ENCODE measurements at regions not wholly inside any gene's neighbourhood (a gene's known extent, or its start where the extent isn't known, plus 50 kb on each side); places are given as distances from the start of the nearest gene placed in this dataset.

- Histone ChIP-seq H3K4me1 (ENCODE audit: control insufficient read depth in 2 of 2, insufficient read depth in 2 of 2, low read length in 2 of 2) (no peaks in the 10 kb centered on the region), H3K4me3 (ENCODE audit: low read length in 2 of 2) (no peak overlapping the region), H3K27me3 (ENCODE audit: control insufficient read depth in 2 of 2, insufficient read depth in 2 of 2, low read length in 2 of 2) (no peaks in the 10 kb centered on the region), H3K36me3 (ENCODE audit: control insufficient read depth in 2 of 2, insufficient read depth in 2 of 2, low read length in 2 of 2) (no peaks in the 10 kb centered on the region), H3K27ac (ENCODE audit: low read depth in 2 of 2, low read length in 2 of 2) (no peak overlapping the region), H3K9me3 (ENCODE audit: control insufficient read depth in 2 of 2, low read length in 2 of 2) (no peaks in the 10 kb centered on the region), H3K9ac (ENCODE audit: low read depth in 1 of 2, low read length in 2 of 2) (no peak overlapping the region)
These were observed 161.2 kb upstream of the NUDT6 start for GRCh38 chr4:123083646-123084045.

DNA sequence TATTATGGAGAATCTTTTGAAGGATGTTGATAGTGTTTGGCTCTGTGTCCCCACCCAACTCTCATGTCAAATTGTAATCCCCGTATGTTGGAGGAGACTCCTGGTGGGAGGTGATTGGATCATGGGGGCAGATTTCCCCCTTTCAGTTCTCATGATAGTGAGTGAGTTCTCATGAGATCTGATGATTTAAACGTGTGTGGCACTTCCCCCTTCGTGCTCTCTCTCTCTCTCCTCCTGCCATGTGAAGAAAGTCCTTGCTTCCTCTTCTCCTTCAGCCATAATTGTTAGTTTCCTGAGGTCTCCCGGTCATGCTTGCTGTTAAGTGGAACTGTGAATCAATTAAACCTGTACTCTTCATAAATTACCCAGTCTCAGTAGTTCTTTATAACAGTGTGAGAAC is 166.1 kb upstream of the NUDT6 start:
- Histone ChIP-seq H3K9me3 (ENCODE audit: control insufficient read depth in 2 of 2, low read length in 2 of 2) (no peaks in the 10 kb centered on the region), H3K27me3 (ENCODE audit: control insufficient read depth in 2 of 2, insufficient read depth in 2 of 2, low read length in 2 of 2) (no peaks in the 10 kb centered on the region), H3K4me1 (ENCODE audit: control insufficient read depth in 2 of 2, insufficient read depth in 2 of 2, low read length in 2 of 2) (no peaks in the 10 kb centered on the region), H3K9ac (ENCODE audit: low read depth in 1 of 2, low read length in 2 of 2) (no peak overlapping the region), H3K36me3 (ENCODE audit: control insufficient read depth in 2 of 2, insufficient read depth in 2 of 2, low read length in 2 of 2) (peaks cover 4 to 5% of the 10 kb centered on the region in 2 donors), H3K27ac (ENCODE audit: low read depth in 2 of 2, low read length in 2 of 2) (no peak overlapping the region), H3K4me3 (ENCODE audit: low read length in 2 of 2) (no peak overlapping the region)

GRCh38 chr4:123090886-123091285 is 168.5 kb upstream of the NUDT6 start:
- Histone ChIP-seq H3K9ac (ENCODE audit: low read depth in 1 of 2, low read length in 2 of 2) (no peak overlapping the region), H3K36me3 (ENCODE audit: control insufficient read depth in 2 of 2, insufficient read depth in 2 of 2, low read length in 2 of 2) (peaks cover 4 to 5% of the 10 kb centered on the region in 2 donors), H3K27me3 (ENCODE audit: control insufficient read depth in 2 of 2, insufficient read depth in 2 of 2, low read length in 2 of 2) (no peaks in the 10 kb centered on the region), H3K4me1 (ENCODE audit: control insufficient read depth in 2 of 2, insufficient read depth in 2 of 2, low read length in 2 of 2) (no peaks in the 10 kb centered on the region), H3K9me3 (ENCODE audit: control insufficient read depth in 2 of 2, low read length in 2 of 2) (no peaks in the 10 kb centered on the region), H3K4me3 (ENCODE audit: low read length in 2 of 2) (no peak overlapping the region), H3K27ac (ENCODE audit: low read depth in 2 of 2, low read length in 2 of 2) (no peak overlapping the region)

DNA sequence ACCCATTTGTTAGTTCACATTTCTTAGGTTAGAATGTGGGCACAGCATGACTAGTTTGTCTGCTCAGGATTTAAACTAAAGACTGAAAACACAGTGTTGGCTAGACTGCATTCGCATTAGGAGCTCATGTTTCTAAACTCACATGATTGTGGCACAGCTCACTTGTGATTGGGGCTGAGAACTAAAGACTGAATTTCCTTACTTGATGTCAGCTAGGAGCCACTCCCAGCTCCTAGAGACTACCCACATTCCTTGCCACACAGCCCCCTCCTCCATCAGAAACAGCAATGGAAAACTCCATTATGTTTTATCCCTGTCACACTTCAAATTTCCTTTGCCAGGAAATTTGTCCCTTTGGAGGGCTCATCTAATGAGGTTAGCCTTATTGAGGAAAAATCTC is 170.2 kb upstream of the NUDT6 start:
- Histone ChIP-seq H3K36me3 (ENCODE audit: control insufficient read depth in 2 of 2, insufficient read depth in 2 of 2, low read length in 2 of 2) (peaks cover 4 to 5% of the 10 kb centered on the region in 2 donors), H3K27me3 (ENCODE audit: control insufficient read depth in 2 of 2, insufficient read depth in 2 of 2, low read length in 2 of 2) (no peaks in the 10 kb centered on the region), H3K27ac (ENCODE audit: low read depth in 2 of 2, low read length in 2 of 2) (no peak overlapping the region), H3K4me1 (ENCODE audit: control insufficient read depth in 2 of 2, insufficient read depth in 2 of 2, low read length in 2 of 2) (no peaks in the 10 kb centered on the region), H3K9me3 (ENCODE audit: control insufficient read depth in 2 of 2, low read length in 2 of 2) (no peaks in the 10 kb centered on the region), H3K4me3 (ENCODE audit: low read length in 2 of 2) (no peak overlapping the region), H3K9ac (ENCODE audit: low read depth in 1 of 2, low read length in 2 of 2) (no peak overlapping the region)

GRCh38 chr4:123093236-123093635 is 170.8 kb upstream of the NUDT6 start:
- H3K9me3 ChIP-seq (ENCODE audit: control insufficient read depth in 2 of 2, low read length in 2 of 2) = no peaks in the 10 kb centered on the region
- no peaks in the 10 kb centered on the region for H3K27me3 ChIP-seq (ENCODE audit: control insufficient read depth in 2 of 2, insufficient read depth in 2 of 2, low read length in 2 of 2)
- no peak overlapping the region for H3K9ac ChIP-seq (ENCODE audit: low read depth in 1 of 2, low read length in 2 of 2)
- H3K27ac ChIP-seq (ENCODE audit: low read depth in 2 of 2, low read length in 2 of 2) = no peak overlapping the region
- no peak overlapping the region for H3K4me3 ChIP-seq (ENCODE audit: low read length in 2 of 2)
- H3K36me3 ChIP-seq (ENCODE audit: control insufficient read depth in 2 of 2, insufficient read depth in 2 of 2, low read length in 2 of 2) = peaks cover 4 to 5% of the 10 kb centered on the region in 2 donors
- H3K4me1 ChIP-seq (ENCODE audit: control insufficient read depth in 2 of 2, insufficient read depth in 2 of 2, low read length in 2 of 2) = no peaks in the 10 kb centered on the region

GRCh38 chr4:123096038-123096437 is 173.6 kb upstream of the NUDT6 start:
- Histone ChIP-seq H3K4me3 (ENCODE audit: low read length in 2 of 2) (no peak overlapping the region), H3K36me3 (ENCODE audit: control insufficient read depth in 2 of 2, insufficient read depth in 2 of 2, low read length in 2 of 2) (peaks cover under 1% of the 10 kb centered on the region in 2 donors), H3K27me3 (ENCODE audit: control insufficient read depth in 2 of 2, insufficient read depth in 2 of 2, low read length in 2 of 2) (no peaks in the 10 kb centered on the region), H3K9ac (ENCODE audit: low read depth in 1 of 2, low read length in 2 of 2) (no peak overlapping the region), H3K9me3 (ENCODE audit: control insufficient read depth in 2 of 2, low read length in 2 of 2) (no peaks in the 10 kb centered on the region), H3K27ac (ENCODE audit: low read depth in 2 of 2, low read length in 2 of 2) (no peak overlapping the region), H3K4me1 (ENCODE audit: control insufficient read depth in 2 of 2, insufficient read depth in 2 of 2, low read length in 2 of 2) (no peaks in the 10 kb centered on the region)

DNA sequence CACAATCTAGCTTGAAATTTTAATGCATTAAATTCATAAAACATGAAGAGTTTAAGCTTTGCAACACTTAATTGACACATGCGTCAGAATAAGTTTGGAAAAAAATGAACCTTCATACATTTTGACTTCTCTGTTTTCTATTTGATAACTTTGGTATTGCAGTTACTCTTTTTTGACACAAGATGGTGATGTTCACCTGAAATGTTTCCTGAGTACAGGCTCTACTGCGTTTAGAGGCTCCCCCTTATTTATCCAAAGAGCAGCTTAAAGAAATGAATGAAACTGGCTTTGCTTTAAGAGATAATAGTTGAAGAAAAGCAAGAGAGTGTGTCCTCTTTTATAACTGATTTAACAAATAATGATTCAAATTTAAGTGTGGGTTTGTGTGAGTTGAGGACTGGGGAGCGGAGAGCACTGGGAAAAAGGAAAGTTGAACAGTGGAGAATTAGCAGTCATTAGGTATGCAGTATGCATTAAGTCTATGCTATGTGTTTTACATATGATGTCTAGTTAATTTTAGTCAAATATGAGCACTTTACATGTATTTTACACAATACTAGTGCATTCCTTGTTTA is 180.6 kb upstream of the NUDT6 start:
- Histone ChIP-seq H3K4me1 (ENCODE audit: control insufficient read depth in 2 of 2, insufficient read depth in 2 of 2, low read length in 2 of 2) (no peaks in the 10 kb centered on the region), H3K4me3 (ENCODE audit: low read length in 2 of 2) (no peak overlapping the region), H3K9ac (ENCODE audit: low read depth in 1 of 2, low read length in 2 of 2) (no peak overlapping the region), H3K27me3 (ENCODE audit: control insufficient read depth in 2 of 2, insufficient read depth in 2 of 2, low read length in 2 of 2) (no peaks in the 10 kb centered on the region), H3K36me3 (ENCODE audit: control insufficient read depth in 2 of 2, insufficient read depth in 2 of 2, low read length in 2 of 2) (no peaks in the 10 kb centered on the region), H3K9me3 (ENCODE audit: control insufficient read depth in 2 of 2, low read length in 2 of 2) (no peaks in the 10 kb centered on the region), H3K27ac (ENCODE audit: low read depth in 2 of 2, low read length in 2 of 2) (no peak overlapping the region)

DNA sequence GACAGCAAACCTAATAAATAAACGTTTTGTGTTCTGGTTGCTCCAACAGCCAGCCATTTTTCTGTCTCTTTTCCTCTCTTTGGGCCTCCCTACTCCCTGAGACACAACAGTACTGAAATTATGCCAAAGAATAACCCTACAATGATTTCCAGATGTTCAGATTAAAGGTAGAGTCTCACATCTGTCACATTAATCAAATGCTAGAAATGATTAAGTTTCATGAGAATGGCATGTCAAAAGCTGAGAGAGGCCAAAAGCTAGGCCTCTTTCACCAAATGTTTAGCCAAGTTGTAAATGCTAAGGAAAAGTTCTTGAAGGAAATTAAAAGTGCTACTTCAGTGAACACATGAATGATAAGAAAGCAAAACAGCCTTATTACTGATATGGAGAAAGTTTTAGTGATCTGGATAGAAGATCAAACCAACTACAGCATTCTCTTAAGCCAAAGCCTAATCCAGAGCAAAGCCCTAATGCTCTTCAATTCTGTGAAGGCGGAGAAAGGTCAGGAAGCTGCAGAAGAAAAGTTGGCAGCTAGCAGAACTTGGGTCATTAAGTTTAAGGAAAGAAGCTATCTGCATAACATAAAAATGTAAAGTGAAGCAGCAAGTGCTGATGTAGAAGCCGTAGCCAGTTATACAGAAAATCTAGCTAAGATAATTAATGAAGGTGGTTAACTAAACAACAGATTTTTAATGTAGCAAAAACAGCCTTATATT is 182.1 kb upstream of the NUDT6 start:
- Histone ChIP-seq H3K9me3 (ENCODE audit: control insufficient read depth in 2 of 2, low read length in 2 of 2) (no peaks in the 10 kb centered on the region), H3K9ac (ENCODE audit: low read depth in 1 of 2, low read length in 2 of 2) (no peak overlapping the region), H3K36me3 (ENCODE audit: control insufficient read depth in 2 of 2, insufficient read depth in 2 of 2, low read length in 2 of 2) (no peaks in the 10 kb centered on the region), H3K4me3 (ENCODE audit: low read length in 2 of 2) (no peak overlapping the region), H3K27ac (ENCODE audit: low read depth in 2 of 2, low read length in 2 of 2) (no peak overlapping the region), H3K4me1 (ENCODE audit: control insufficient read depth in 2 of 2, insufficient read depth in 2 of 2, low read length in 2 of 2) (no peaks in the 10 kb centered on the region), H3K27me3 (ENCODE audit: control insufficient read depth in 2 of 2, insufficient read depth in 2 of 2, low read length in 2 of 2) (no peaks in the 10 kb centered on the region)

GRCh38 chr4:123105026-123105420 is 182.6 kb upstream of the NUDT6 start:
- Histone ChIP-seq H3K27ac (ENCODE audit: low read depth in 2 of 2, low read length in 2 of 2) (no peak overlapping the region), H3K4me1 (ENCODE audit: control insufficient read depth in 2 of 2, insufficient read depth in 2 of 2, low read length in 2 of 2) (no peaks in the 10 kb centered on the region)

DNA sequence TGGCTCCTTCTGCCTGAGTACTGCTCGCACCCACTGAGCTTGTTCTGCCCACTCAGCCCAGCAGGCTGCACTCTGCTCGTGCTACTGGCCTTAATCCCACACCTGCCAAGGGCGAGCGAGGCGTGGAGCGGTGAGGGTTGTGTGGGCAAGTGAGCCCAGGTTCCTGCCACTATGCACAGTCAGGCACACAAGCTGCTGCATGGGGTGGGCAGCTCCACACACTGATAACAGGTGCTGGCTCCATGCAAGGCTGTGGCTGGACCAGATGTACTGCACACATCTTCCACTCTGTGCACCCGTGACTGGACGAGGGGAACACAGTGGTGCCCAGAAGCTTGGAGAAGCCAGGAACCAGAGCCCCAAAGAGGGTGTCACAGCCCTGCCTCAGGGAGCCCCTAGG is 184.3 kb upstream of the NUDT6 start:
- Histone ChIP-seq H3K4me3 (ENCODE audit: low read length in 2 of 2) (no peak overlapping the region), H3K9me3 (ENCODE audit: control insufficient read depth in 2 of 2, low read length in 2 of 2) (no peaks in the 10 kb centered on the region), H3K4me1 (ENCODE audit: control insufficient read depth in 2 of 2, insufficient read depth in 2 of 2, low read length in 2 of 2) (no peaks in the 10 kb centered on the region), H3K36me3 (ENCODE audit: control insufficient read depth in 2 of 2, insufficient read depth in 2 of 2, low read length in 2 of 2) (no peaks in the 10 kb centered on the region), H3K27ac (ENCODE audit: low read depth in 2 of 2, low read length in 2 of 2) (no peak overlapping the region), H3K27me3 (ENCODE audit: control insufficient read depth in 2 of 2, insufficient read depth in 2 of 2, low read length in 2 of 2) (no peaks in the 10 kb centered on the region), H3K9ac (ENCODE audit: low read depth in 1 of 2, low read length in 2 of 2) (no peak overlapping the region)

More at GRCh38 chr4:123105026-123105420, 182.6 kb upstream of the NUDT6 start:
- H3K4me3 ChIP-seq (ENCODE audit: low read length in 2 of 2) = no peak overlapping the region
- H3K9me3 ChIP-seq (ENCODE audit: control insufficient read depth in 2 of 2, low read length in 2 of 2) = no peaks in the 10 kb centered on the region
- no peaks in the 10 kb centered on the region for H3K27me3 ChIP-seq (ENCODE audit: control insufficient read depth in 2 of 2, insufficient read depth in 2 of 2, low read length in 2 of 2)
- H3K9ac ChIP-seq (ENCODE audit: low read depth in 1 of 2, low read length in 2 of 2) = no peak overlapping the region
- H3K36me3 ChIP-seq (ENCODE audit: control insufficient read depth in 2 of 2, insufficient read depth in 2 of 2, low read length in 2 of 2) = no peaks in the 10 kb centered on the region
